C1 segment of cervical spinal cord (tissue), 14 donors: ENCODE measurements at regions not wholly inside any gene's neighbourhood (a gene's known extent, or its start where the extent isn't known, plus 50 kb on each side); places are given as distances from the start of the nearest gene placed in this dataset.
"Not testable (repeated sequence)": the region's sequence is repeated elsewhere in the genome, so short reads cannot be mapped to it uniquely, and the experiment has no call there.

ENCODE experiments used
- DNase-seq, 14 donors: peaks; one replicate each; lab custom pipeline; 2025; lab: John Stamatoyannopoulos, UW

GRCh38 chr7:94104301-94104700 lies 100.1 kb upstream of the BET1 start:
- DNase-seq: no peak

GRCh38 chr7:94109556-94109955 lies 105.4 kb upstream of the BET1 start:
- DNase-seq: no peak

- DNase-seq: no peak
Measured at GRCh38 chr7:94111009-94111408, 106.9 kb upstream of the BET1 start.

GRCh38 chr7:94115316-94115715 lies 111.2 kb upstream of the BET1 start:
- DNase-seq: no peak

GRCh38 chr7:94123136-94123535 lies 119.0 kb upstream of the BET1 start:
- no peak for DNase-seq

- no peak for DNase-seq
Measured at GRCh38 chr7:94127026-94127425, 122.9 kb upstream of the BET1 start.

GRCh38 chr7:94128072-94128471 lies 123.9 kb upstream of the BET1 start:
- DNase-seq: no peak

GRCh38 chr7:94129443-94130140 lies 125.4 kb upstream of the BET1 start:
- no peak for DNase-seq

GRCh38 chr7:94130716-94131115 lies 126.6 kb upstream of the BET1 start:
- no peak for DNase-seq

GRCh38 chr7:94133460-94133859 lies 129.3 kb upstream of the BET1 start:
- DNase-seq: no peak

- no peak for DNase-seq
Measured at GRCh38 chr7:94135180-94135579, 131.0 kb upstream of the BET1 start.

GRCh38 chr7:94142281-94142680 lies 138.1 kb upstream of the BET1 start:
- no peak for DNase-seq

- no peak for DNase-seq
Measured at GRCh38 chr7:94145602-94146001, 141.4 kb upstream of the BET1 start.

GRCh38 chr7:94146408-94146807 lies 142.3 kb upstream of the BET1 start:
- no peak for DNase-seq

- DNase-seq: no peak
Measured at GRCh38 chr7:94149789-94150545, 145.8 kb upstream of the BET1 start.

- DNase-seq: no peak
Measured at GRCh38 chr7:94154182-94154581, 150.0 kb upstream of the BET1 start.

- no peak for DNase-seq
Measured at GRCh38 chr7:94154858-94155257, 150.7 kb upstream of the BET1 start.

- DNase-seq: not testable (repeated sequence)
Measured at GRCh38 chr7:94157659-94158306, 153.6 kb upstream of the BET1 start.

GRCh38 chr7:94160719-94161435 lies 156.7 kb upstream of the BET1 start:
- DNase-seq: no peak

- DNase-seq: no peak
Measured at GRCh38 chr7:94161476-94161875, 157.3 kb upstream of the BET1 start.

GRCh38 chr7:94169682-94170081 lies 165.5 kb upstream of the BET1 start:
- DNase-seq: no peak

GRCh38 chr7:94170836-94171235 lies 166.7 kb upstream of the BET1 start:
- DNase-seq: no peak
